Fibroblast of skin of left biceps (primary cell): ENCODE measurements at regions not wholly inside any gene's neighbourhood (a gene's known extent, or its start where the extent isn't known, plus 50 kb on each side); places are given as distances from the start of the nearest gene placed in this dataset.
"Not testable (repeated sequence)": the region's sequence is repeated elsewhere in the genome, so short reads cannot be mapped to it uniquely, and the experiment has no call there.

Experiments
- DNase-seq, 2 experiments: peaks; one replicate each; pipeline ENCODE4 v3.0.0-alpha.2; 2013; ENCODE audit warnings: low read depth in 2 of 2

- DNase-seq = no peak
Observed at GRCh38 chr1:185406006-185406690, 89.1 kb upstream of the IVNS1ABP start.

- DNase-seq = no peak
Observed at GRCh38 chr1:185404907-185405568, 88.0 kb upstream of the IVNS1ABP start.

GRCh38 chr1:185404291-185404690, 87.2 kb upstream of the IVNS1ABP start:
- no peak for DNase-seq

GRCh38 chr1:185402930-185403329, 85.9 kb upstream of the IVNS1ABP start:
- no peak for DNase-seq

- no peak for DNase-seq
Observed at GRCh38 chr1:185401019-185401418, 84.0 kb upstream of the IVNS1ABP start.

- DNase-seq = no peak
Observed at GRCh38 chr1:185400052-185400451, 83.0 kb upstream of the IVNS1ABP start.

GRCh38 chr1:185398599-185398998, 81.6 kb upstream of the IVNS1ABP start:
- no peak for DNase-seq

- DNase-seq = no peak
Observed at GRCh38 chr1:185398022-185398421, 81.0 kb upstream of the IVNS1ABP start.

GRCh38 chr1:185397183-185397582, 80.1 kb upstream of the IVNS1ABP start:
- DNase-seq = no peak

GRCh38 chr1:185396126-185396525, 79.1 kb upstream of the IVNS1ABP start:
- DNase-seq = no peak

- DNase-seq = no peak
Observed at GRCh38 chr1:185393815-185394214, 76.8 kb upstream of the IVNS1ABP start.

GRCh38 chr1:185393205-185393604, 76.2 kb upstream of the IVNS1ABP start:
- no peak for DNase-seq

GRCh38 chr1:185388815-185389214, 71.8 kb upstream of the IVNS1ABP start:
- no peak for DNase-seq

- DNase-seq = no peak
Observed at GRCh38 chr1:185388346-185388745, 71.3 kb upstream of the IVNS1ABP start.

GRCh38 chr1:185385991-185386390, 68.9 kb upstream of the IVNS1ABP start:
- no peak for DNase-seq

GRCh38 chr1:185383805-185384204, 66.8 kb upstream of the IVNS1ABP start:
- not testable (repeated sequence) for DNase-seq

- DNase-seq = no peak
Observed at GRCh38 chr1:185377831-185378230, 60.8 kb upstream of the IVNS1ABP start.

GRCh38 chr1:185376840-185377635, 60.0 kb upstream of the IVNS1ABP start:
- DNase-seq = peak; percentile 23 to 33

GRCh38 chr1:185376288-185376687, 59.2 kb upstream of the IVNS1ABP start:
- DNase-seq = no peak

GRCh38 chr1:185375583-185375982, 58.5 kb upstream of the IVNS1ABP start:
- DNase-seq = no peak

GRCh38 chr1:185373813-185374529, 56.9 kb upstream of the IVNS1ABP start:
- DNase-seq = no peak

GRCh38 chr1:185369786-185370185, 52.7 kb upstream of the IVNS1ABP start:
- DNase-seq = no peak
